Mesenchymal stem cell (in vitro differentiated cells and primary cell): ENCODE measurements at regions not wholly inside any gene's neighbourhood (a gene's known extent, or its start where the extent isn't known, plus 50 kb on each side); places are given as distances from the start of the nearest gene placed in this dataset.

Experiments
- DNase-seq: peaks from one replicate; pipeline ENCODE4 v3.0.0-alpha.2; 2013
- H2AFZ ChIP-seq: one replicate; pipeline ENCODE4 v1.6.1; 2013; ENCODE audit warnings: low read depth, mild to moderate bottlenecking, control low read depth, inconsistent platforms, low read length, moderate library complexity
- H2AK5ac ChIP-seq: 2 replicates; pipeline ENCODE4 v1.6.1; 2013; ENCODE audit warnings: low read length, moderate library complexity, mild to moderate bottlenecking, inconsistent platforms; ENCODE audit not compliant: severe bottlenecking
- H2BK120ac ChIP-seq: one replicate; pipeline ENCODE4 v1.6.1; 2013; ENCODE audit warnings: low read depth, mild to moderate bottlenecking, inconsistent platforms, low read length, moderate library complexity
- H2BK12ac ChIP-seq, 2 experiments: one replicate each; pipeline ENCODE4 v1.6.1; 2013; ENCODE audit warnings: inconsistent platforms in 2 of 2, low read length in 2 of 2, mild to moderate bottlenecking in 2 of 2, moderate library complexity in 2 of 2, control low read depth in 1 of 2
- H2BK15ac ChIP-seq: one replicate; pipeline ENCODE4 v1.6.1; 2013; ENCODE audit warnings: mild to moderate bottlenecking, low read depth, inconsistent platforms; ENCODE audit not compliant: poor library complexity, severe bottlenecking
- H2BK5ac ChIP-seq: 2 replicates; pipeline ENCODE4 v1.6.1; 2013; ENCODE audit warnings: low read depth, mild to moderate bottlenecking, low read length, control low read depth, inconsistent platforms; ENCODE audit not compliant: poor library complexity, severe bottlenecking
- H3K14ac ChIP-seq, 2 experiments: one replicate each; pipeline ENCODE4 v1.6.1; 2013; ENCODE audit warnings: inconsistent platforms in 2 of 2, low read length in 2 of 2, control low read depth in 1 of 2, mild to moderate bottlenecking in 1 of 2, moderate library complexity in 1 of 2
- H3K18ac ChIP-seq, 2 experiments: one replicate each; pipeline ENCODE4 v1.6.1; 2013; ENCODE audit warnings: inconsistent platforms in 2 of 2, low read length in 2 of 2, control low read depth in 1 of 2, low read depth in 1 of 2, mild to moderate bottlenecking in 1 of 2
- H3K23ac ChIP-seq, 2 experiments: one replicate each; pipeline ENCODE4 v1.6.1; 2013; ENCODE audit warnings: inconsistent platforms in 2 of 2, low read length in 2 of 2, mild to moderate bottlenecking in 2 of 2, moderate library complexity in 2 of 2, control low read depth in 1 of 2
- H3K27ac ChIP-seq: 2 replicates; pipeline ENCODE4 v1.5.1; 2013; ENCODE audit warnings: mild to moderate bottlenecking, moderate library complexity, low read length, control low read depth, inconsistent platforms; ENCODE audit not compliant: poor library complexity, severe bottlenecking
- H3K27me3 ChIP-seq, 2 experiments: 2 replicates each; pipeline versions ENCODE4 v1.6.1 to v1.7.0; 2013; ENCODE audit warnings: low read length in 2 of 2, mild to moderate bottlenecking in 2 of 2, moderate library complexity in 2 of 2, control low read depth in 1 of 2, inconsistent platforms in 1 of 2; ENCODE audit not compliant: control insufficient read depth in 1 of 2, insufficient read depth in 1 of 2
- H3K36me3 ChIP-seq, 2 experiments: 2 replicates each; pipeline versions ENCODE4 v1.6.1 to v1.7.0; 2013; ENCODE audit warnings: low read length in 2 of 2, control low read depth in 1 of 2, inconsistent platforms in 1 of 2, low read depth in 1 of 2, mild to moderate bottlenecking in 1 of 2; ENCODE audit not compliant: insufficient read depth in 2 of 2, control insufficient read depth in 1 of 2
- H3K4ac ChIP-seq, 2 experiments: one replicate each; pipeline ENCODE4 v1.6.1; 2013; ENCODE audit warnings: inconsistent platforms in 2 of 2, low read length in 2 of 2, mild to moderate bottlenecking in 2 of 2, moderate library complexity in 2 of 2, control low read depth in 1 of 2, low read depth in 1 of 2
- H3K4me1 ChIP-seq: 2 replicates; pipeline ENCODE4 v1.6.1; 2013; ENCODE audit warnings: low read depth, low read length, control low read depth; ENCODE audit not compliant: control insufficient read depth, insufficient read depth
- H3K4me2 ChIP-seq: 2 replicates; pipeline ENCODE4 v1.6.1; 2013; ENCODE audit warnings: low read length, mild to moderate bottlenecking, inconsistent platforms; ENCODE audit not compliant: poor library complexity, severe bottlenecking
- H3K4me3 ChIP-seq, 2 experiments: 2 replicates each; pipeline versions ENCODE4 v1.5.1 to v1.7.0; 2013; ENCODE audit warnings: low read length in 2 of 2, mild to moderate bottlenecking in 2 of 2, control low read depth in 1 of 2, low read depth in 1 of 2; ENCODE audit not compliant: insufficient read depth in 1 of 2
- H3K79me1 ChIP-seq: replicated peaks from 2 replicates; pipeline ENCODE4 v1.6.1; 2013; ENCODE audit warnings: mild to moderate bottlenecking, control low read depth, low read length, inconsistent platforms; ENCODE audit not compliant: poor library complexity, severe bottlenecking
- H3K9ac ChIP-seq: 2 replicates; pipeline ENCODE4 v1.7.0; 2013; ENCODE audit warnings: mild to moderate bottlenecking, low read length, moderate library complexity
- H3K9me3 ChIP-seq: 2 replicates; pipeline ENCODE4 v1.7.0; 2013; ENCODE audit warnings: mild to moderate bottlenecking, low read length; ENCODE audit not compliant: control insufficient read depth
- H4K8ac ChIP-seq: one replicate; pipeline ENCODE4 v1.6.1; 2013; ENCODE audit warnings: inconsistent platforms, mild to moderate bottlenecking, low read length, moderate library complexity
- H4K91ac ChIP-seq: one replicate; pipeline ENCODE4 v1.6.1; 2013; ENCODE audit warnings: mild to moderate bottlenecking, low read length, inconsistent platforms
- WGBS: methylation state at CpG from one replicate; pipeline ENCODE4 v1.1.7; 2013; ENCODE audit warnings: mixed read lengths; 5-methylcytosine and 5-hydroxymethylcytosine counted together

GRCh38 chr7:49530481-49530880 lies 243.0 kb upstream of the VWC2 start:
- Histone ChIP-seq H3K4ac (no peak overlapping the region), H2AFZ (no peak overlapping the region), H3K14ac (no peak overlapping the region), H3K79me1 (no peaks in the 10 kb centered on the region), H2BK120ac (no peak overlapping the region), H3K9me3 (peaks cover 12% of the 10 kb centered on the region), H3K36me3 (no peaks in the 10 kb centered on the region), H2BK12ac (no peak overlapping the region), H3K23ac (no peak overlapping the region), H2AK5ac (no peak overlapping the region), H3K27ac (no peak overlapping the region), H4K8ac (no peak overlapping the region), H3K4me1 (no peaks in the 10 kb centered on the region), H3K4me2 (no peak overlapping the region), H4K91ac (no peak overlapping the region), H3K9ac (no peak overlapping the region), H2BK15ac (no peak overlapping the region), H3K27me3 (no peaks in the 10 kb centered on the region), H3K4me3 (no peak overlapping the region), H3K18ac (no peak overlapping the region), H2BK5ac (no peak overlapping the region)
- no peak for DNase-seq
- no CpG with 5 or more reads among the region's 1 CpG for WGBS

GRCh38 chr7:49563693-49564378 lies 209.6 kb upstream of the VWC2 start:
- H4K8ac ChIP-seq: no peak overlapping the region
- no peak overlapping the region for H2AFZ ChIP-seq
- 77% methylated on average over 6 of the region's 8 CpGs for WGBS
- no peak overlapping the region for H3K9ac ChIP-seq
- no peak overlapping the region for H3K14ac ChIP-seq
- no peak overlapping the region for H4K91ac ChIP-seq
- DNase-seq: no peak
- H3K79me1 ChIP-seq: no peaks in the 10 kb centered on the region
- no peaks in the 10 kb centered on the region for H3K27me3 ChIP-seq
- H3K4me2 ChIP-seq: no peak overlapping the region
- H2BK120ac ChIP-seq: no peak overlapping the region
- no peak overlapping the region for H3K18ac ChIP-seq
- H3K23ac ChIP-seq: no peak overlapping the region
- H2AK5ac ChIP-seq: no peak overlapping the region
- H3K36me3 ChIP-seq: no peaks in the 10 kb centered on the region
- no peak overlapping the region for H2BK12ac ChIP-seq
- H2BK15ac ChIP-seq: no peak overlapping the region
- peaks cover 22% of the 10 kb centered on the region for H3K9me3 ChIP-seq
- no peak overlapping the region for H3K27ac ChIP-seq
- H2BK5ac ChIP-seq: no peak overlapping the region
- no peak overlapping the region for H3K4me3 ChIP-seq
- H3K4me1 ChIP-seq: no peaks in the 10 kb centered on the region
- H3K4ac ChIP-seq: no peak overlapping the region

DNA sequence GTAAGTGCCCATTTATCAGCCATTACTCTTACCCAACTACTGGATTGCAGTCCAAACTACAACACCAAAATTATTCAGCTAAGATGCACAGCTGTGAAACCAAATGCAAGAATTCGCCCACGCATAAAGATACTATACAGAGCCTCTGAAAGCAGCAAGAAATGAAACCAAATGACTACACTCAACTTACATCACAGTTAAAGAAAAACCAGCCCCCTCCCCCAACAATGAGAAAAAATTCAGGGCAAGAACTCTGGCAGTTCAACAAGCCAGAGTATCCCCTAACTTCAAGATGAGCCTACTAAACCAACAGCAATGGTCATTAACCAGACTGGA lies 209.1 kb upstream of the VWC2 start:
- no peak for DNase-seq
- Histone ChIP-seq H3K36me3 (no peaks in the 10 kb centered on the region), H4K91ac (no peak overlapping the region), H2BK120ac (no peak overlapping the region), H3K27me3 (no peaks in the 10 kb centered on the region), H3K4me1 (no peaks in the 10 kb centered on the region), H2BK5ac (no peak overlapping the region), H3K9me3 (peaks cover 22% of the 10 kb centered on the region), H4K8ac (no peak overlapping the region), H3K4me3 (no peak overlapping the region), H3K14ac (no peak overlapping the region), H3K27ac (no peak overlapping the region), H2AK5ac (no peak overlapping the region), H2BK12ac (no peak overlapping the region), H2BK15ac (no peak overlapping the region), H3K4me2 (no peak overlapping the region), H2AFZ (no peak overlapping the region), H3K79me1 (no peaks in the 10 kb centered on the region), H3K4ac (no peak overlapping the region), H3K18ac (no peak overlapping the region), H3K9ac (no peak overlapping the region), H3K23ac (no peak overlapping the region)
- 91% methylated on average over 2 of the region's 2 CpGs for whole genome bisulfite sequencing

DNA sequence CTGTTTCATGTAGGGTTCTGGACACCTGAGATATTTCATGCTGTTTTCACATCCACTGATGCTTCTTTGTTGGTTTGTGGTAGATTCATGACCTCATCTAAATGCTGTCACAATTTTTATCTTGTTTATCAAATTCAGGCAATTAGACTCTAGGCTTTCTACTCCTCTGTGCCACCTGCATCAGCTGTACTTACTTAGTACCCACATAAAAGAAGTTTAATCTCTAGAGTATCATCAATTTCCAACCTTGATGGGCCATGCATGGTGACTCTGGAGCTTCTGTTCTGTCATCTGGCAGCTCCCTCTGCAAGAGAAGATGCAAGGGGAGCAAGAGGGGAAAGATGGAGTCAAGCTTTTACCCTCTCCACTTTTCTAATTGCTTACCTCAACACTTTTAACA lies 195.9 kb upstream of the VWC2 start:
- Histone ChIP-seq H2BK5ac (no peak overlapping the region), H3K9me3 (no peaks in the 10 kb centered on the region), H3K4me3 (no peak overlapping the region), H3K18ac (no peak overlapping the region), H3K4me1 (no peaks in the 10 kb centered on the region), H2AK5ac (no peak overlapping the region), H3K27ac (no peak overlapping the region), H4K8ac (no peak overlapping the region), H2BK15ac (no peak overlapping the region), H3K79me1 (no peaks in the 10 kb centered on the region), H3K4me2 (no peak overlapping the region), H2BK12ac (no peak overlapping the region), H3K36me3 (no peaks in the 10 kb centered on the region), H4K91ac (no peak overlapping the region), H3K4ac (no peak overlapping the region), H2BK120ac (no peak overlapping the region), H3K9ac (no peak overlapping the region), H2AFZ (no peak overlapping the region), H3K27me3 (no peaks in the 10 kb centered on the region), H3K14ac (no peak overlapping the region), H3K23ac (no peak overlapping the region)
- no peak for DNase-seq
